PC-3 (cell line): ENCODE measurements at regions not wholly inside any gene's neighbourhood (a gene's known extent, or its start where the extent isn't known, plus 50 kb on each side); places are given as distances from the start of the nearest gene placed in this dataset.

Experiments used
- CTCF ChIP-seq: fragments of 300-600 bp; sonication (generic); conservative IDR thresholded peaks from 2 replicates; pipeline ENCODE4 v1.5.1; 2017; ENCODE audit warnings: antibody characterized with exemption, low read depth, mild to moderate bottlenecking, low read length
- EZH2 ChIP-seq: fragments of 300-600 bp; sonication (generic); IDR thresholded peaks from one replicate; pipeline ENCODE4 v1.6.1; 2017; ENCODE audit warnings: antibody characterized with exemption, mild to moderate bottlenecking, low read length; ENCODE audit not compliant: unreplicated experiment

- TF ChIP-seq CTCF (no peak), EZH2 (no peak)
Observed at GRCh38 chr1:208332036-208332773, 88.0 kb upstream of the PLXNA2 start.
